ENCODE measurements at regions not wholly inside any gene's neighbourhood (a gene's known extent, or its start where the extent isn't known, plus 50 kb on each side); places are given as distances from the start of the nearest gene placed in this dataset.

DNA sequence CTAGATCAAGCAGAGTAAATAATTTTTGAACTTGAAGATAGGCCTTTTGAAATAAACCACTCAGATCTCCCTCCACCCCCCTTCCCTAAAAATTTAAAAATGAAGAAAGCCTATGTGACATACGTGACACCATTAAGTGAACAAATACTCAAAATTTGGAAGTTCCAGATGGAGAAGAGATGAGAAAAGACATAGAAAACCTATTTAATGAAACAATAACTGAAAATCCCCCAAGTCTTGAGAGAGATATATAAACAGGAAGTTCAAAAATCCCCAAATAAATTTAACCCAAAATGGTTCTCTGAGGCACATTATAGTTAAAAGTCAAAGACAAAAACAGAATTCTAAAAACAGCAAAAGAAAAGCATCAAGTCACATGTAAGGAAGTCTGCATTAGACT lies 428.6 kb downstream of the PSAT1 start:
- no peak for DNase-seq (ENCODE audit: low spot score)

GRCh38 chr9:78745331-78745730 lies 448.4 kb downstream of the PSAT1 start:
- no peak for DNase-seq (ENCODE audit: low spot score)

DNA sequence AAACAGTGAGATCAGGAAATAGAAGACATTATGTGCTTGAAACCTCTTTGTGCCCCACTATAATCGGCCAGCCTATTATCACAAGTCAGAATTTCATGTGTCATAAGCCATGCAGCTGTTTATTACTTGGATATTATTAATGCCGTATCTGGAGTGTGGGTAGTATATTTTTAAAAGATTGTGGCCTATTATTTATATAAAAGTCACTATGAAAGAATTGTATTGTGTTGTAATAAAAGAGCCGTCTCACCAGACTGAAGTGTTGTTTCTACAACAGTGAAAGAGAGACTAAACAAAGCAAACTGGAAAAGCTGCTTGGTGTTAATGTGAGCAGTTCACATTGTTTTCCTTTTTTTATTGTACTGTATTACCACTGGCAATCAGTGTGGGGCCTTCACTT lies 449.1 kb downstream of the PSAT1 start:
- no peak for DNase-seq (ENCODE audit: low spot score)

DNA sequence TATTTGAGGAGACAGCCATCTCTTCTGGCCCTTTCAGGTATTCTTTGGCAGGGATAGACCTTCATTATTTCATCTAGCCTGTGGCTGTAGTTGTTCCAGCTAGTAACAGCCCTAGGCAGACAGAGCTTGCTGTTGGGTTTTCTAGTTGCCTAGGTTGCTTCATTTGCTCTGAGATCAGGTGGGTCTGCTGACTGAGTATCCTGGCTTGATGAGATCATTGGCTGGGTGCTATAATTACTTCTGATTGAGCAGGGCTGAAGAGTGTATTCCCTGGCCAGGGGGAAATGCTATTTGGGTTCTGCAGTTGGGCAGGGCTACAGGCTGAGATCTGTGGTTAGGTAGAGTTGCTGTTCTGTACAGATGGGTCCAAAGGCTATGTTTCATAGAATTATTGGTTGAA lies 456.1 kb downstream of the PSAT1 start:
- DNase-seq (ENCODE audit: low spot score), result no peak

DNA sequence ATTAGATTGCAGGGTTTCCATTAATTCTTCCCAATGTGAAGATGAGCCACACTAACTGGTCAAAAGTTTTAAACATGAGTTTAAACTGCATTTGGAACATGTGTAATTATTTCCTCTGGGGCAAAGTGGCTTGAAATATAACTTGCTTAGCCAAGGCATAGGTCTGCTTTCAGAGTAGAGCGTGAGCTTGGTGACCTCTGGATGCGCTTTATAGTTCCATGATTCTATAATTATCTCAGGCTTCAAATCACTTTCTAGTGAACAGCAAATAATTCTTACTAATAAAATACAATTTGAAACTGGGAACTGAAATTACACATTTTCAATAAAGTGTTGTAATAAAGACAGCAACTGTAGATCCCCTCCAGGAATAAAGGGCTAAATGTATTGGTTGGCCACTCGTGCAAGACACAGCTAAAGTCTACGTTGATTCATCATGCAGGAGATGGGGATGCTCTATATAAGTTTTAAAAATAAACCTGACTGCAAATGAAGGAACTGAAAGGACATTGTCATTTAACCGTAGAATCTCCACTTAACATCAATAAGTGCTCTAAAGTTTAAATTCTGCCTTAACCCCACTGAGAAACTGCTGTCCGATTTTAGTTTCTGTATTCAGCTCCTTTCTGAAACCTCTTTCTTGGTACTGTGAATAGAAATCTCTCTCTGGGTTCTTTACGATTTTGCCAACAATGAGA lies 460.0 kb downstream of the PSAT1 start:
- DNase-seq (ENCODE audit: low spot score), result no peak

DNA sequence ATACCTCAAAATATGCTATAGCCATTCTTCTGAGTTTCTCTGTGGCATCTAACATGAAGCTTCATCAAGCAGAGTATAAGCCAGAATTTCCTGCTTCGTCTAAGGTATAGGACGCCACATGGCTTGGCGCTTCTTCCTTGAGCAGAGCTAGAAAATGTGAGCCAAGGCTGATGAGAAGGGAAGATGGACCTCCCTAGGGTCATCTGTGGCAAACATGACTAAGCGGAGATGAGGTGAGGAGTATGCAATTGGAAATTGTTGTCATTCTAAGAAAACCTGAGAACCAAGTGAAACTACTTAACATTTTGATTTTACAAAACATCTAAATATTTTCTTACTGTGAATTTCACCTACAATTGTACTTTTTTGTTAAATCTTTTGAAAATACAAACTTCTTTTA lies 466.5 kb downstream of the PSAT1 start:
- no peak for DNase-seq (ENCODE audit: low spot score)

DNA sequence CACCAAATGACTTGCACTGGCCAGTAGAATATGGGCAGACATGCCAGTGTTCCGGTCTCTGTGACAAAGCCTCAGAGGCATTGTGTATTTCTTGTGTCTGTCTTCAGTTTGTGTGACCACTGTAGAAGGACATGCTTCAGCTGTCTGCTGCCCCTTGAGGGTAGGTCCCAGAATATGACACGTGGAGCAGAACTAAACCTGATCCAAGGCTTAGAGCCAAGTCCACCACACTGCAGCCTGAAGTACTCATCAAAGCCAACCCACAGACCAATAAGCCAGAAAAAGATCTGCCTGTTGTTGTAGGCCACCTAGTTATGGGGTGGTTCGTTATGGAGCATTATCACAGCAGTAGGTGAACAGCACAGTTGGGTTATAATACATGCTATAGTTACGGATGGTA lies 468.9 kb downstream of the PSAT1 start:
- no peak for DNase-seq (ENCODE audit: low spot score)

DNA sequence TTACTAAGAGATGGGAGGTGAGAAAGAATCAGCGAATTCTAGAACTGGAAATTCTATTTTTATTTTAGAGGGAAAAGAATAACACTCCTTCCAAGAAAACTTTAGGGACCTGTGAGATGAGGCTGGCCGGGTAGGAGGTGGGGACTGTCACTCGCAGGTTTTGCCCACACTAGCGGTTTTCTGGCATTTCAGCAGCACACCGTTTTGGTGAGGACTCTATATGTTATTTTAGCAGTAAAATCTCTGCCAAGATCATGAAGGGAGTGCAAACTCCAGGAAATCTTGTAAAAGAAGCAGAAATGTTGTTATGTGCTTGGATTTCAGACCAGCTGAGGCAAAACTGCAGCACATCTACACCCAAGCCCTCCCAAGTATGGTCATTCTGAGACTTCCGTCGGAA lies 470.6 kb downstream of the PSAT1 start:
- no peak for DNase-seq (ENCODE audit: low spot score)

DNA sequence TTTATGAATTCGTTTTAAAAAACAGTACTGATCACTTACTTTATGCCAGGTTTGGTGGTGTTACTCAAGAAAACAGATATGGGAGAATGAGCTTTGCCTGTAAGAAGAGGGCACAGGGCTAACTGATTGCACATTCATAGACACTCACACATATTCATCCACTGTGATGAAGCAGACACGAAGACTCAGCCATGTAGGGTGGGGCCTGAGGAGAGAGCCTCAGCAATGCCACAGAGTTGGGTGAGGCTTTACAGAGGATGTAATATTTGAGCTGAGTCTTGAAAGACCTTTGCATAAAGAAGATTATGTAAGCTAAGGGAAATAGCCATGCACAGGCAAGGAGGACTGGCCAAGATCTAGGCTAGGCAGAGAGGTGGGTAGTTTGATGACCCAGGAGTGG lies 472.8 kb downstream of the PSAT1 start:
- DNase-seq (ENCODE audit: low spot score), result no peak

DNA sequence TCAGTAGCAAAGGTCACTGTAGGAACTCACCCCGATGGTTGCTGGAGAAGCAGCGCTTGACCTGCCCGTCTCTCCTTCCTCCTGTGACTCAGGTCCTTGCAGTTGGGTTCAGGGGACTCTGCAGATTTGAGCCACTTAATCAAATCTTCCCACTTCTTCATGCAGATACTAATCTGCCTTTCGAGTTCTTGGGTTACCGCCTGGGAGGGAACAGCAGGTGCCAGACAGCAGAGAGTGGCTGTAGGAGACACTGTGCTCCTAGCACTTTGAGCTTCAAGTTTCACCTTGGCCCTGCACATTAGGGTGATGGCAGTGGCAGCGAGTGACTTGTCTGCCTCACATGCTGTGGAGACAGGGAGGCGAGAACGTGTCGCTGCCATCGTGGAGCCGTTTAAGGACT lies 478.3 kb downstream of the PSAT1 start:
- DNase-seq (ENCODE audit: low spot score), result no peak

DNA sequence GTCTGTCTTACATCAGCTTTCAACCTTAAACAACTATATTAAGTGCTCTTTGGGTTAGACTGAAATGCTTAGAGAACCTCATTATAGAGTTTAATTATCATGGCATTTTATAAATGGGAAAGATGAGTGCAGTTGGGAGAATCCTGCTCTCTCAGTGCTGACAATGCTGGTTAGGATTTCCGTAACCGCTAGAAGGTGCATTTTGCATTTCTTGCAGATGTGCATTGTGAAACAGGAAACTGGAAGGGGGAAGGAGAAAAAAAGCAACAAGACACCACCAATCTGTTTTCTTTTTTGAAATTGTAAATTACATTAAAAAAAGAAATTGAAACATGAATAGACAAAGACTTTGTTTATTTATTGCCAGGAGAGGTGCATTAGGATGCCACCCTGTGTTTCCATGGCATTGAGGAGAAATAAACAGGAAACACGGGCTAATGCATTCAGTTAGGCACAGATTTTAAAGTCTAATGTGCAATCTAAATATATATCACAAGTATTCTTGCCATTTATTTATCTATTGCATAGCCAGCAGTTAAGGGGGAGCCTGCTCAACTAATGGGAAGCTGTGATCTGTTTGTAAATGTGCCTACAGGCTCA lies 478.9 kb downstream of the PSAT1 start:
- DNase-seq (ENCODE audit: low spot score), result no peak

GRCh38 chr9:78777747-78778146 lies 480.8 kb downstream of the PSAT1 start:
- no peak for DNase-seq (ENCODE audit: low spot score)

DNA sequence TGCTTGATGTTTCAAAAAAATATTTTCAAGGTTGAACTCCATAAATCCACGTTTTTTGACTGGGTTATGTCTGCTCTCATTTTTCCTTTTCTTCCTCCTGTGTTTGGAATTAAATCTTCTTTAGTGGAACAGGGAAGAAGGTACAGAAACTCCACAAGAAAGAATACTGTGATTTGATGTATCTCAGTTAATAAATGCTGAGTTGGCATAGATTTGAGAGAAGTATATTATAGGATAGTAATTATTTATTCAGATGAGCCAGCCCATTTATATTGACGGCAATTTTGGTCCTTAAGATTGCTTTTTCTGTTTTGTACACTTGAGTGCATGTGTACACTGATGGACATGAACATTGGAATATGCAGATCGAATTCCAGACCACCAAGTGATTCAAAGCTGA lies 481.4 kb downstream of the PSAT1 start:
- no peak for DNase-seq (ENCODE audit: low spot score)

DNA sequence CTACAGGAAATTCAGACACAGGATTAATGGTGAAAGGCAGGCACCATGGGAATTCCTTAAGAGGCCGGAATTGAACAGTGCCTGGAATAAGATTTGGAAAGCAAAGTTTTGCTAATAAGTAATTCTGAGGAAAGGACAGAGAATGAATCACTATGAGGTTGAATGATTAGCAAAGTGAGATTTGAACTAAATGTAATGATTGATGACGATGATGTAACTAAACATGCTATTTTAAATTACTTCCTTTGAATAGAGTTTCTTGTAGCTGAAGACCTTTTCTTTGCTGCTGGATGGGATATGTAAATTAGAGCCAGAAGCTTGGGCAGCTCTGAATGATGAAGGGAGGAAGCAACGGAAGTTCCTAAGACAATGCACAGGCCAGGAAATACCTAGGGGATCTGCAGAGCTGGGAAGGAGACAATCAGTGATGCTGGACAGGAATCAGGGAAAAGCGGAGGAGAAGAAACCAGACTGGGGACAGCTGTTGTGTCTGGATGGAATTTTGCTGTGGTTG lies 482.0 kb downstream of the PSAT1 start:
- no peak for DNase-seq (ENCODE audit: low spot score)

- DNase-seq (ENCODE audit: low spot score), result no peak
Observed at GRCh38 chr9:78781681-78782080, 484.8 kb downstream of the PSAT1 start.

DNA sequence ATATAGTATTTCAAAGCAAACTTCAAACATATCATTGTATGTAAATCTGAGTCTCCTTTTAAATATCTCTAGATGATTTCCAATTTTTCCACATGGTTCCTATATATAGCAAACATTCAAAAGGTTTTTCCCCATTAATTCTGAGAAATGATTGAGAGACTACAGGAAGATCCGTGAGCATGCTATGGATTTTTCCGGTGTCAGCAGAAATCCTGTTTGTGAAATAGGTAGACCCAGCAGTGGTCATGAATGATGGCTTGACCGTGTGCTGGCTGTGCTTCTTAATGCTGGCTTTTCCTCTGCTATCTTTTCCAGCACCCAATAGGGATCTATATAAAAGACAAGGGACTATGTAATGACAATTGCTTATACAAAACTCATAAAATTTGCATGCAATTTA lies 485.3 kb downstream of the PSAT1 start:
- no peak for DNase-seq (ENCODE audit: low spot score)

GRCh38 chr9:78782858-78783257 lies 485.9 kb downstream of the PSAT1 start:
- no peak for DNase-seq (ENCODE audit: low spot score)

GRCh38 chr9:78783743-78784142 lies 486.8 kb downstream of the PSAT1 start:
- DNase-seq (ENCODE audit: low spot score), result no peak

DNA sequence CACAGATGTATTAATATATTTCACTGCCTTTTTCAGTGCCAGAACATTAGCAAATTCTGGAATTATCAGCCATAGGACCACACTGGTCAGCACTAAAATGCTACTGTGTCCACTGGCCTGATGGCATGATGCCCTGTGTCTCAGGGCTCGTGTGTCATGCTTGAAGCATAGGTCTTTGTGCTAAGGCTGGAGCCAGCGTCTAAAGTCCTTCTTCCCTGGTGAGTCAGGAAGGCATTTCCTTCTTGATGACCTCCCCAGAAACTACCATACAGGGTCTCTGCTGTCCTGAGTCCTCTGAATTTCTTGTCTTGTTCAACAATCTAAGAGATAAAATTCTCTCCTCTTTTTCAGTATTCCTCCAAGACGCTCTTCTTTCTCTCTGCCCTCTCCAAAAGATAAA lies 489.9 kb downstream of the PSAT1 start:
- DNase-seq (ENCODE audit: low spot score), result no peak

DNA sequence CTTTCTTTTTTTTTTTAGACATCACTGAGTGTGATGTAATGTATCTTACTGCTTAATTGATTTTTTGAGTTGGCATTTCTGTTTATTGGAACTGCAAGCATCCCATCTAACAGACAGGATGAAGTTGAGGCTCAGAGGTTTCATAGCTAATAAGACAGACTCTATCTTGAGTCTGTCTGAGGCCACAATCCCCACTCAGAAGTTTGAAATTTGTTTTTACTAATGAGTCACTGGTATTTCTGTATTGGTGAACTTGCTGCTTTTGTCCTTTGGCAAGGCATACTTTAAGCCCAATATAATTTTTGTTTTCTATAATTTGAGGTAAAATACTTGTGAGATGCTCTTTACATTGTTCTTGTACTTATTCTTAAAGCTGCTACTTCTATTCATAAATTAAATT lies 491.2 kb downstream of the PSAT1 start:
- no peak for DNase-seq (ENCODE audit: low spot score)

GRCh38 chr9:78791779-78792178 lies 494.9 kb downstream of the PSAT1 start:
- DNase-seq (ENCODE audit: low spot score), result no peak

DNA sequence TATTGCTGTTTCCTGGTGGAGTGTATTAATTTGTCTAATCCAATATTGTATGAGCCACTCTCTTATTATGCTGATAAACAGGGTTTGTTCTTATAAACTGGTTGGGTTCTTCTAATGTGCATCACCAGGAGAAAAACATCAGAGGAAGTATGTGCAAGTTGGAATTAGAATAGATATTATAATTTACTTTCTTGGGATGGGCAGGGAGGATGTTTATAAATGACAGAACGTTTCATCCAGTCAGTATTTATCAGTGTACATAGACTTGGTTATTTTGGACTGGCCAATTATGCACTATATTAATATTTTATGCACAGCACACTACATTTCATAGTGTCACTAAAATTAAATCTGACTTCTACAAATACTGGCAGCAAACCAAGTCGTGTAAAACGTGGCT lies 495.8 kb downstream of the PSAT1 start:
- no peak for DNase-seq (ENCODE audit: low spot score)

- no peak for DNase-seq (ENCODE audit: low spot score)
Observed at GRCh38 chr9:78805771-78806170, 508.8 kb downstream of the PSAT1 start.

Data from ecto neural progenitor cell (in vitro differentiated cells).